ENCODE measurements at regions not wholly inside any gene's neighbourhood (a gene's known extent, or its start where the extent isn't known, plus 50 kb on each side); places are given as distances from the start of the nearest gene placed in this dataset.

DNA sequence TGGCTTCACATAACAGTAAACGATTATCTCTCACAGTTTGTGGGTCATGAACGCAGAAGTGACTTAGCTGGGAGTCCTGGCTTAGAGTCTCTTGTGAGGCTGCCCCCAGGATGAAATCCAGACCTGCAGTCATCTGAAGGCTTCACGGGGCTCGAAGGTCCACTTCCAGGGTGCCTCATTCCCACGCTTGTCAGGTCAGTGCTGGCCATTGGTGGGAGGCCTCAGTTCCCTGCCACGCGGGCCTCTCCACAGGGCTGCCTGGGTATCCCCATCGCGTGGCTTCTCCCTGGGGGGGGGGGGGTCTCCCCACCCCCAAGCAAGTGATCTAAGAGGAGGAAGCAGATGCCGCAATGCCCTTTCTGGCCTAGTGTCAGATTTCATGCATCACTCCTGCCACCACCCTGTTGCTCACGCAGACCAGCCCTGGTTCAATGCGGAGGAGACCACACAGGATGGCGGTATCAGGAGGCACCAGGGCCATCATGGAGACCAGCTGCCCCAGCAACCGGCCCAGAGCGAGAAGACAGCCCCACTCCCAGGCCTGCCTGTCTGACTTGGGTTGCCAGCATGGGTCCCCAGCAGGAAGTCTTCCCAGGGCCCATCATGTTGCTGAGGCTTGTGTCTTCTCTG lies 77.3 kb upstream of the CDH5 start:
- no peak for DNase-seq

DNA sequence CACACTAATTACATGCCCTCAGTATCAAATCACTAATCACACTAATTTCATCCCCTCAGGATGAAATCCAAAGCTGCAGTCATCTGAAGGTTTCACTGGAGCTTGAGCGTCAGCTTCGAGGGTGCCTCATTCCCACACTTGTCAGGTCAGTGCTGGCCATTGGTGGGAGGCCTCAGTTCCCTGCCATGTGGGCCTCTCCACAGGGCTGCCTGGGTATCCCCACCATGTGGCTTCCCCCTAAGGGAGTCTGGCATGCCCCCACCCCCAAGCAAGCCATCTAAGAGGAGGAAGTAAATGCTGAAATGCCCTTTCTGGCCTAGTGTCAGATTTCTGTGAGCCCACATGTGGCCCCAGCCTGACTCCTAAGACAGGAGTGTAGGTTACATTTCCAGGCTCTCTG lies 78.6 kb upstream of the CDH5 start:
- no peak for DNase-seq

DNA sequence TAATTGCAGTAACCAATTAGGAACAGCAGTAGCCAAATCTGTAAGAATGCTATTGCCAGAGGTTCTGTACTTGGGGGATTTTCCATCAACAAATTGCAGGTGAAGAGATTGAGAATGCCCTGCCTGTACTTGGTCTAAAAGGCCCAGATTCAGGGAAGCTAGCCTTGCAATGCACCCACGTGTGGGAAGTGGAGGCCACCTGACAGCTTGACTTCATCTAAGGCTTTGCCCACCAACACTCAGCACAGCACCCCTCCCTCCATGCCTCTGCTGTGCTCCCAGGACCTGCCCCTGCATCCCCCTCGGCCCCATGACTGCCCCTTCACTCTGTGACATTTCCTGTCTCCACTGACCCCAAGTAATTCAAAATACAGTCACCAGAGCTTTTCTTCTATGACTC lies 79.1 kb upstream of the CDH5 start:
- no peak for DNase-seq

DNA sequence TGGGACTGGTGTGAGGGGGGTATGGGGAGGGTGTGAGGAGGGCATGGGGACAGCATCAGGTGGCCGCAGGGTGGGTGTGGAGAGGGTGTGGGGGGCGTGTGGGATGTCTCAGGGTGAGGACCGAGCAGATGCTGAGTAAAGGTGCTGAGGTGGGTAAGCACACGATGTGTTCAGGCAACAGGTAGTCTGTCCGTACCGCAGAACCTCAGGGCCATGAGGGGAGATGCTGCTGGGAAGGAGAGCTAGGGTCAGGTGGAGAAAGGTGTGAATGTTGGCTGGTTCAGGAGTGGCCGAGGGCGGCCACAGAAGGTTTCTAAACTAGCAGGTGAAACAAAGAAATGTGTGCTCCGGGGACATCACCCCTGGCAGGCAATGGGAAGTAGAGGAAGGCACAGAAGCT lies 80.0 kb upstream of the CDH5 start:
- DNase-seq = no peak

DNA sequence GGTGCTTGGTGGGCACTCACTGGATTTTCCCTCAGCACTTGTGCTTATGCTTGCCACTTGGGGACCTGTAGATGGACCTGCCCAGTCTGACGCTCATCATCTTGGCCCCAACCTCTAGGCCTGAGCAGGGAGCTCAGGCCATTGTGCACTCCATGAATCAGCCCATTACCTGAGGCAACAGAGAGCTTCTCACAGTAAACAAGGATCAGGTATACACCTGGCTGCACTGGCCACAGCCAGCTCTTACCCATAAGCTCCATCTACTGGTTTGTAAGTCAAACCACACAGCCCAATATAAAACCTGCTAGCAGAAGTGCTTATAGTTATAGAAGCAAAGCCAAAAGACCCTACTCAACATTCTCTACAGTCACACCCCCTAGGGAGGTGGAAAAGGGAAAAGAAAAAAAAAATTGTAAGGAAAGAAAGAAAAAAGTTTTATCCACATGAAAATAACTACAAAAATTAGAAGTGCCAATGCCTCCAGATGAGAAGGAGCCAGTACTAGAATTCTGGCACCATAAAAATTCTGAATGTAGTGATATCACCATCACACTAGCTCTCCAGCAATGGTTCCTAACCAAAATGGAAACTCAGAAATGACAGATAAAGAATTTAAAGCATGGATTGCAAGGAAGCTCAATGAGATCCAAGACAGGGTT lies 87.8 kb upstream of the CDH5 start:
- no peak for DNase-seq

DNA sequence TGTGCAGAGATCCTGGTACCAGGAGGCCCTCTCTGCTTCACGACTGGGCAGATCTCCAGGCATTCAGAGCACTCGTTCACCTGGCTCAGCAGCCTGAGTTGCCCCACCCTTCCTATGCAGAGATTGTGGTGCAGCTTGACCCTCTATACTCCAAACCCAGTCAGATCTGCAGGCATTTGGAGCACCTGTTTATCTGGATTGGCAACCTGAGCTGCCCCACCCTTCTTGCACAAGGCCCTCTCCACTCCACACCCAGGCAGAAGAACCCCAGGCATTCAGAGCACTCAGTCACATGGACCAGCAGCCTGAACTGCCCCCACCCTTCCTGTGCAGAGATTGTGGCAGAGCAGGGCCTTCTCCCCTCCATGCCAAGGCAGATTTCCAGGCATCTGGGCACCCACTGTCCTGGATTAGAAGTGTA lies 88.4 kb upstream of the CDH5 start:
- no peak for DNase-seq

DNA sequence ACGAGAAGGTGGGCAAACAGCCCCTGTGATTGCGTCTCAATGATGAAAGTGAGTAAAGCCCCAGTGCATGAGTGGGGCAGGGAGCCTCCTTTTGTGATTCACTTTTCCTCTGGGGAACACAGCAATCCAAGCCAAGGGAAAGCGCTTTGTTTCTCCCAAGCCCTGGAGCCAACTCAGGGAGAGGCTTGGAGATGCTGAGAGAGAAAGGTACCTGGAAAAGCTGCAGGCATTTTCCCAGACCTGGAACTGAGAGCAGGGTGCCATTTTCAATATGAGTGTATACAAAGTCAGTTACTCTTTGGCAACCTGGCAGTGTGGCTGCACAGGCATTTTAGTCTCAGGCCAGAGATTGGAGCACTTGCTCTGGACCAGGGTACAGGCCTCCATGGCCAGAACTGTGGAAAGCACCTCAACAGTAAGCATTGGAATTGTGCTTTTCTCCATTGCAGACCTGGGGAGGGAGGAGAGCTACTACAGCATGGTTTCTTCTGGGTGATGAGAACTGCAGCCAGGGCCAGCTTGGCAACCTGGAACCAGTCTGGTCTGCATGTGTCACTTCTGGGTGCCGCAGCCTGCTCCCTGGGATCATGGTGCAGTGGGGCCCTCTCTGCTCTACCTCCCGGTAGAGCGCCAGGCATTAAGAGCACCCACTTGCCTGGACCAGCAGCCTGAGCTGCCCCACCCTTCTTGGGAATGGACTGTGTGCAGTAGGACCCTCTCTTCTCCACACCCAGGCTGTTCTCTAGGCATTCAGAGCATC lies 89.0 kb upstream of the CDH5 start:
- DNase-seq = no peak

DNA sequence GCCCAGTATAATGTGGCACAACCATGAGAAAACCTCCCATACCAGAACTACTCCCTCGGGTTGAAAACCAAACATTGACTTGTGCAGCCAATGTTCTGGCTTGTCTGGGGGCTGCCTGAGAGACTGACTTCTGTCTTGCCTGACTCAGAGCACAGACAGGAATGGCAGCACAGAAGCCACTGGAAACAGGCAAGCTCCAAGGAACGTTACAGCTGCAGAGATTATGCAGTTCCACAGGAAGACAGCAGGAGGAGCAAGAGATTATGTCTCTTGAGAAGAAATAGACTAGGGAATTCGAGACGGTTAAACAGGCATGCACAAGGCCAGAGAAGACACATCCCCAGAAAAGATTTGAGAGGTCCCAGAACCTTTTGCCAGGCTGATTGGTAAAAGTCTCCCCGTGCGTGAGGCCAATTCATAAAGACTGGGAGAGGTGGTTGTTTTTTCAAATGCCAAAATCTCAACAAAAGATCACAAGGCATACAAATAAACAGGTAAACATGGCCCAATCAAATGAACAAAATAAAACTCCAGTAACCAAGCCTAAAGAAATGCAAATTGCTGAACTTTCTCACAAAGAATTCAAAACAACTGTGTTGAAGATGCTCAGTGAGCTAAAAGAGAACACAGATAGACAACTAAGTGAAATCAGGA lies 90.6 kb upstream of the CDH5 start:
- DNase-seq = no peak

DNA sequence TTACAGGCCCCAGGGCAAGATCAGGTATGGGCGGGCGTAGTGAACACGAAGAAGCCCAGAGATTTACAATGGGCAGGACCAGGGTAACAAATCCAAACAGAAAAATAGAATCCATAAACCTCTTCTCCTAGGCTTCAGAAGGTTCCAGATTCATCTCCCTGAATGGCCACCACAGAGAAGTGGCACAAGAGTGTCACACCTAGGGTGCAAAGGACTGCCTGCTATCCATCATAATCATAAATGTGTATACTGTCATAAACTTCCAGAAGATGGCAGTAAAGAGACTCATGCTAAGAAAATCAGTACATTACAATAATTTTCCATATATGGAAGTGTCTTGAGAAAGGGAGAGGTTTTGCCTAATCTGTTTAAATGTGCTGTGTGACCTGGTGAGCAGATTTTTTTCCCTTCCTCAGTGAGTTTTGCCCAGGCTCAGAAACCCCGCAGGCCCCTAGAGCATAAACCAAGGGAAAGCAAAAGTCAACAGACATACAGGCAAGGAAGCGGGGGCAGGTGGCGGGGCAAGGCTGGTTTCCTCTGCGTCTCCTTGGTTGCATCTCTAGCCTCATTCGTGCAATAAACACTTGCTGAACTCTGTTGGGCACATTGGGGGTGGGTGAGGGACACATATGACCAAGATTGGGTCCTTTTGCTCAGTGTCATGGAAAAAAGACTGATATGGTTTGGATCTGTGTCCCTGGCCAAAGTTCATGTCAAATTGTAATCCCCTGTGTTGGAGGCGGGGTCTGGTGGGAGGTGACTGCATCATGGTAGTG lies 92.0 kb upstream of the CDH5 start:
- peak in 1 of 14 donors; percentile 4 for DNase-seq

DNA sequence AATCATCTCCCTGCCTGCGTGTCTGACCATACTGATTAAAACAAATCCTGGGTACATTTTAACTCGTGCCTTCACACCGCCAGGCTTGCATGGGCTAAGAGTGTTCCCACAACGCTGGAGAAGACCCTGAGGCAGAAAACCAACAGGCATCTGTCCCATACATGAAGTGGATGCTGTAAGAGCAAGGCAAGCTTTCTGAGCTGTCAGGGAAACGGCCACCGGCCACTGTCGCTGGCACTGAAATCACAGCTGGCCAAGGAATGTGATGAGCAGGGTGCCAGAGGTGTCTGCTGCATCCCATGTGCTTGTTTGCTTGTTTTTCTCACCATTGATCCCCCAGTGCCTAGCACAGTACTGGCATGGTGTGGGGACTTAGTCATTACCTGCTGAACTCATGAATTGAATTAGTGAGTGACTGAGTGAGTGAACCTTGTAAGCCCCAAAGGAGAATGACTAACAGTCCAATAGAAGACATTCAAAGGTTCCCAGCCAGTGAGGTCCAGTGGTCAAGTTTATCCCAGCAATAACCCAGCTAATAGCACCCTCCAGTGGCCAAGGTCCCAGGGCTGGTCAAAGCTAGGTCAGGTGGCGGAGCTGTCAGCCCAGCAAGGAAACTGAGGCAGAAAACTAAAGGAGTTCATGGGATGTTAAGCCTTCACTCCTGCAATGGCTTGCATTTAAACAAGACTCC lies 92.7 kb upstream of the CDH5 start:
- DNase-seq = no peak

DNA sequence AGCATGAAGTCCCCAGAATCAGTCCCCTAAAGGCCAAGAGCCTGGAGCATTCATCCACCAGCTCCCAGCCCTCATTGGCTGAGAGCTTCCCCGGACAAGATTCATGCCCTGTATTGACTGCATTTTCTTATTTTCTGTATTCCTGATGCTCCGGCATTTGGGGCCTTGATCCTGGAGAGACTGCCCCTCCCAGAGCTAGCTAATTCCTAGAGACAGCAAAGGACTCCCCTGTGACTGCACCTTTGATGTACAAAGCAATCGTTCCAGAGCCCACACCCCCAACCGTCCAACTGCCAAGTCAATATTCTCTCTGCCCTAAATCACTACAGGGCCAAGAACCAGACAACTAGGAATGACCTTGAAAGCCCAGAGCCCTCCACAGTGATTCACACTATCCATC lies 93.4 kb upstream of the CDH5 start:
- no peak for DNase-seq

DNA sequence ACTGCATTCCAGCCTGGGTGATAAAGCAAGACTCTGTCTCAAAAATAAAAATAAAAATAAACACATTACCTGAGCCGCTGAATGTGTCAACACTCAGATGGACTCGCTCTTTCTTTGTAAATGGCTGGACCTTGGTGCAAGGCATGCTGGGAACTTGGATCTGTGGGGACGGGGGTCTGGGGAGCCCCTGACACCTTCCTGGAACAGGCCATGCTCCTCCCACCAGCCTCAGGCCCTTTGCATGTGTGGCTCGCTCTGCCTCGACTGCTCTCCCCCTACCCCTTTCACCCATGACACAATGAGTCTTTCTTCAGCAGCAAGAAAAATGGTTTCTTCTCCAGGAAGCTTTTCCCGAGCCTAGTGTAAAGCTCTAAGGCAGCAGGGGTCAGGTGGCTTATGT lies 94.0 kb upstream of the CDH5 start:
- no peak for DNase-seq

DNA sequence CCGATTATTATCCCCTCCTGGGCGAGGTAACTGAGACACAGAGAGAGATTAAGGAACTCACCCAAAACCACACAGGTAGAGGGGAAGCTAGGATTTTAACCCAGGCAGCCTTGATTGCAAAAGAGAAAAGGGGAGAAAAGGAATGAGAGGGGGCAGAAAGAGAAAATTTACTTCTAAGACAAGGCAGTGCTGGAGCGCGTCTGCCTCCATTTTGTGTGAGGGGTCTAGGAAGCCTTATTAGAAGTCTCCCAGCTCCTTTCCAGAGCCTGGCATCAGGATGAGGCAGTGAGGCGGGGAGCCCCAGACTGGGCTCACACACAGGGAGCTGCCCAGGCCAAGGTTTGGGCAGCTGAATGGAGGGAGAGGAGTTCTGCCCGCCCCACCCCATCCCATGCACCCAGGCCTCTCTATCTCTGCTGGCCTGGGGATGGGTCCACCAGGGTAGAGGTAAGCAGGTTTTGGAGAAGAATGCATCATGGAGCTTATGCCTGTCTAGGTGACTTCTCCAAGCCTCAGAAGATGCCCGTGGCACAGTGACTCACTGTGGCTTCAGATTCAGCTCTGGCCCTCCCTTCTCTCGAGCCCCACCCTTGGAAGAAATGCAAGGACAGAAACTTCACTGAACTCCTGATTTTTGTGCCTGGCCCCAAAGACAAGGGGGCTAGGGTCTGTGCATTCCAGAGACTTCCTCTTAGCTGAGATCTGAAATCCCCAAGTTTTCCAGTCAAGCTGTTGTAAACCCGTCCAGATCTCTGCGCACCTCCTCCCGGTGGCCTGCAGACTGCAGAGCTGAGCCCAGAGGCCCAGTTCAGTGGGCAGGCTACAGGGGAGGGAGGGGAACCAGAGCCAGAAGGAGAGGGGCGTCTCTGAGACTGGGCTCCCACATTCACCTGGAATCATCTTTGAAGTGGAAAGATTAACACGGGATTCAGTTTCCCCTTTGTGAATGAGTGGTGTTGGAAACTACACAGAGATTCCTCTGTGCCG lies 95.1 kb upstream of the CDH5 start:
- no peak for DNase-seq

DNA sequence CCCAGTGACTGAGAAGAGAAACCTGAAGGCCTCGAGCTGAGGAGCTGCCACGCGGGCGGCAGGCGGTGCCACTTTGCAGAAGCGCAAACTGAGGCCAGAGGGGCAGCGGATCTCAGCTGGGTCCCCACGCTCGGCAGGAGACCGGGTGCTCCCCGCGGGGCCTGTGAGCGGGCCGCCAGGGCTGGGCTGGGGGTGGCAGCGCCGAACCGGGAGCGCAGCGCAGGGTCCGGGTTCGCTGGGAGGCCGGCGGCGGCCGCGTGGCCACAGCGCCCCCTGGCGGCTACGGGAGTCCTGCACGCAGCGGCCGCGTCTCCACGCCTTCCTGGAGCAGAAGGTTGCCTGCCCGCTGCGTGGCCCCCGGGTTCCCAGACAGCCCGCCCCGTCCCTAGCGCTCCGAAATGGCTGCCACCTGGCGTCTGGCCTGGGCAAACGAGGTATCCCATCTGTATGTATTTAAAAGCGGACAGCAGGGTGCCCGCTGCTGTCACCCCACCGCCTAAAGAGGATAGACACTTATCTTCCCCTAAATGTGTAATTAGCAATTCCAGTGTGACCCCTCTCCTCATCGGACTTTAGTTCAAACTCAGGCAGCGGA lies 96.1 kb upstream of the CDH5 start:
- peak in 11 of 14 donors; percentile 8 to 81 (median 32) for DNase-seq

DNA sequence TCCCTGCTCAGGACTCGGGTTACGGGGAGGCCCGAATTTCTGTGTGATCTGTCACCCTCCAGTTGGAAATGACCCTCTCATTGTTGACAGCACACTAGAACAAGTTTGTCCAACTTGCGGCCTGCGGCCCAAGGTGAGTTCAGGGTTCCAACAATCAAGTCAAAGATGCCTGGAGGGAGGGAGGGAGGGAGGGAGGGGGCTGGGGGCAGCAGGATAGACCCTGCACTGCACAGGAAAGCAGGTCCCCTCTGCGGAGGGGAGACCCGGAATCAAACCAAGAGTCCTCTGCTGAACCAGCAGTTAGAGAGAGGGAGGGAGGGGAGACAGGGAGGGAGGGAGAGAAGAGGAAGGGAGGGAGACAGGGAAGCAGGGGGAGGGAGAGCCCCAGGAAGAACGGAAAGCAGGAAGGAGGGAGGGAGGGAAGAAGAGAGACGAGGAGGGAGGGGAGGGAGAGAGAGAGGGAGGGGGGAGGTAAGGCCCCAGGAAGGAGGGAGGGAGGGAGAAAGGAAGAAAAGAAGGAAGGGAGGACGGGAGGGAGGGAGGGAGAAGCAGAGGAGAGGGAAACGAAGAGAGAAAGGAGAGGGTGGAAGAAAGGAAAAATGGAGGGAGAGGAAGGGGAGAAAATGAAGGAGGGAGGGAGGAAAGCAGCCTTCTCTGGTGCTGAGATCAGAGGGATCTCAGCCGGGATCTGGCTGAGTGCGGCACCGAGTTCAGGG lies 96.7 kb upstream of the CDH5 start:
- DNase-seq = no peak

DNA sequence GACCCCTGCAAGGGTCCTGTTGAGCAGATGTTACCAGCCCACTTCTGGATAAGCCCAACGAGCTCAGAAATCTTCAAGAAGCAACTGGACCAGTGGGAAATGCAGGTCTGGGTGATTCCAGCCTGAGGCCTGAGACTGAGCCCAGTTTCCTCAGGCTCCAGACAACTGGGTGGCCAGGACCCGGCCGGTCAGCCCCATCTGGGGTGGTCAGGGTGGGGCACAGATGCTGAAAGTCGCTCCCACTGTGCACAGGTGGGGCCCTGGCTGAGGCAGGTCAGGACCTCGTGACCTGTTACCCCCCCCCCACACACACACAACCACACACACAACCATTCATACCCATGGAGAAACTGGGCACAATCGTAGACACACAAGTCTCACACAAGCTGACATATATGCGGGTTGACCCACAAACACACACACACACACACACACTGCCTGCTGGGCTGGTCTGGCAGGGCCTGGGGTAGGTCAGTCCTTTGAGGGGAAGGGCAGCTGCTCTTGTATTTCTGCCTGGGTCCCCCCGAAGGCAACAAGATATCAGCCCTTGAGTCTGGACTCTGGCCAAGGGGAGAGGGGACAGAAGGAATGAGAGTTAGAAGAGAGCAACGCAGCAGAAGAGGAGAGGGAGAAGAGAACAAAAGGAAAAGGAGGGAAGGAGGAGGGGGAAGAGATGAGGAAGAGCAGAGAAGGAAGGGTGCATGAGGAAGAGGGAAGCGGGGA lies 99.0 kb upstream of the CDH5 start:
- no peak for DNase-seq

DNA sequence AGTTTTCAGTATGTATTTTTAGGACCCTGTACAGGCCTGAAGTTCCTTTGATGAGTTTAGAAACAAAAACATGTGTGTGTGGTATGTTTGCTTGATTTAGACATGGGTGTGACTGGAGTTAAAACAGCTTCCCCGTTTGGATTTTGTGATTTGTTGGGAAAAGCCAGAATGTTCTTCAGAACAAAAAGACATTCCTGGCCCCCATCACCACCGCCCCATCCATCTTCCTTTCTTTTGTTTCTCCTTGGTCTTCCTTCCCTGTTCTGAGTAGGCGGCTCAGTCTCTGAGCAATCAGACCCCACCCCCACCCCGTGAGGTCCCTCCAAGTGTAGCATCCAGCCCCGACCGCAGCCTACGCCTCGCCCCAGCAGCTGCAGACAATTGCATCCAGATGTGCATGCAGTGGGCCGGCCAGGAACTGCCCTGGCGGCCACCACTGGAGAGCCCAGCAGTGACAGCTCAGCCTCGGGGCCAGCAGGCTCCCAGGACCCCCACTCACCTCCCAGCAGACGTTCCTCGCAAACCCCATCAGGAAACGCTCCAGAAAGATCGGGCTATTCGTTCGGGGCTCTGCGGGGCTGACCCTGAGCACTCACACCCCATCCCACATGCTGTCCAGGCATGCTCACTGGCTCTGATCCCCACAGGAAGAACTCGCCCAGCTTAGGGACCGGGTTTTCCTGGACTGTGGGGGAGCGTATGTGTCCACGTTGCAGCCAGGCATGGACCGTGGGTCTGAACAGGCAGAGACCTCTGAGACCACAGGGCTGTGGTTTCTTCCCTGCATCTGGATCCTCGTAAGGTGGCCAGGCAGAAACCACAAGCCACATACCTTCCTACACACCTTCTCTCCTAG lies 99.8 kb upstream of the CDH5 start:
- no peak for DNase-seq

Measured in C1 segment of cervical spinal cord (tissue), 14 donors.